HEK293T (cell line): ENCODE measurements at regions not wholly inside any gene's neighbourhood (a gene's known extent, or its start where the extent isn't known, plus 50 kb on each side); places are given as distances from the start of the nearest gene placed in this dataset.

Experiments
- ARNT ChIP-seq: fragments of 450-650 bp; IDR thresholded peaks from 2 replicates; pipeline ENCODE4 v1.6.1; 2017; ENCODE audit warnings: mild to moderate bottlenecking
- BHLHE40 ChIP-seq: fragments of 450-650 bp; IDR thresholded peaks from 2 replicates; pipeline ENCODE4 v1.6.1; 2016; ENCODE audit warnings: mild to moderate bottlenecking, moderate library complexity, borderline replicate concordance
- CTBP1 ChIP-seq: fragments of 450-650 bp; IDR thresholded peaks from 2 replicates; pipeline ENCODE4 v1.6.1; 2016; ENCODE audit warnings: borderline replicate concordance
- ELF4 ChIP-seq: fragments of 450-650 bp; IDR thresholded peaks from 2 replicates; pipeline ENCODE4 v1.6.1; 2017; ENCODE audit warnings: antibody characterized with exemption
- FOXK2 ChIP-seq: fragments of 450-650 bp; IDR thresholded peaks from 2 replicates; pipeline ENCODE4 v1.6.1; 2016; ENCODE audit warnings: mild to moderate bottlenecking
- FOXM1 ChIP-seq: fragments of 450-650 bp; IDR thresholded peaks from 2 replicates; pipeline ENCODE4 v1.6.1; 2017; ENCODE audit warnings: mild to moderate bottlenecking, borderline replicate concordance
- HDGF ChIP-seq: fragments of 450-650 bp; IDR thresholded peaks from 2 replicates; pipeline ENCODE4 v1.6.1; 2017; ENCODE audit warnings: antibody characterized with exemption, borderline replicate concordance
- LEF1 ChIP-seq: fragments of 450-650 bp; IDR thresholded peaks from 2 replicates; pipeline ENCODE4 v1.6.1; 2017; ENCODE audit warnings: mild to moderate bottlenecking, borderline replicate concordance
- SP1 ChIP-seq: fragments of 450-650 bp; IDR thresholded peaks from 2 replicates; pipeline ENCODE4 v1.6.1; 2017
- SUZ12 ChIP-seq: fragments of 450-650 bp; IDR thresholded peaks from 2 replicates; pipeline ENCODE4 v1.6.1; 2016; ENCODE audit warnings: mild to moderate bottlenecking
- ZNF384 ChIP-seq: fragments of 450-650 bp; IDR thresholded peaks from 2 replicates; pipeline ENCODE4 v1.6.1; 2016

DNA sequence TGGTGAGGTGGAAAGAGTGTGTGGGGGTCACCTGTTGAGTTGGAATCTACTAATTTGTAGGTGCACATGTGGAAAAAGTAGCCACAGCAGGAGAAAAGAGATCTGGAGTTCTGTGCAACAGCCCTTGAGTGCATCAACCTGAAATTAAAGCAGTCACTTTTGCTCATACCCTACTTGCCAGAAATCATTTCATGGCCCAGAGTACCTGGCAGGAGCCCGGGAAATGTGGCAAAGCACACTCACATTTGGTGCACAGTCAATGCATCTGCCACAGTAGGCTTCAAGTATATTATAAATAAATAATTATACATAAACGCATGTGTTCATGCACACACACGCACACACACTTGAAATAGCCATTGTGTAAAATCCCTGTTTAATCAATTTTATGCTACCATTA, 203.0 kb downstream of the ICE1 start:
- TF ChIP-seq ELF4: no peak
- TF ChIP-seq SP1: no peak
- TF ChIP-seq FOXM1: no peak
- no peak for TF ChIP-seq FOXK2
- TF ChIP-seq BHLHE40: no peak
- no peak for TF ChIP-seq HDGF
- TF ChIP-seq ZNF384: no peak
- no peak for TF ChIP-seq CTBP1
- no peak for TF ChIP-seq LEF1
- no peak for TF ChIP-seq ARNT
- TF ChIP-seq SUZ12: no peak
